ENCODE measurements at regions not wholly inside any gene's neighbourhood (a gene's known extent, or its start where the extent isn't known, plus 50 kb on each side); places are given as distances from the start of the nearest gene placed in this dataset.

- in situ Hi-C loops (cut with HindIII; ENCODE audit: low sequenced_read_pairs): no loop called here
- no peak for DNase-seq (ENCODE audit: low spot score)
Observed at GRCh38 chr11:42237701-42238235, 778.3 kb upstream of the LRRC4C start.

- in situ Hi-C loops (cut with HindIII; ENCODE audit: low sequenced_read_pairs): no loop called here
- DNase-seq (ENCODE audit: low spot score): no peak
Observed at GRCh38 chr11:42239188-42239587, 779.7 kb upstream of the LRRC4C start.

GRCh38 chr11:42243385-42243784, 783.9 kb upstream of the LRRC4C start:
- in situ Hi-C loops (cut with HindIII; ENCODE audit: low sequenced_read_pairs): no loop called here
- no peak for DNase-seq (ENCODE audit: low spot score)

GRCh38 chr11:42244376-42244775, 784.9 kb upstream of the LRRC4C start:
- no peak for DNase-seq (ENCODE audit: low spot score)
- in situ Hi-C loops (cut with HindIII; ENCODE audit: low sequenced_read_pairs): no loop called here

GRCh38 chr11:42249401-42249800, 789.9 kb upstream of the LRRC4C start:
- no peak for DNase-seq (ENCODE audit: low spot score)
- in situ Hi-C loops (cut with HindIII; ENCODE audit: low sequenced_read_pairs): no loop called here

- in situ Hi-C loops (cut with HindIII; ENCODE audit: low sequenced_read_pairs): no loop called here
- DNase-seq (ENCODE audit: low spot score): no peak
Observed at GRCh38 chr11:42249956-42250355, 790.5 kb upstream of the LRRC4C start.

GRCh38 chr11:42251984-42252383, 792.5 kb upstream of the LRRC4C start:
- DNase-seq (ENCODE audit: low spot score): no peak
- in situ Hi-C loops (cut with HindIII; ENCODE audit: low sequenced_read_pairs): no loop called here

- in situ Hi-C loops (cut with HindIII; ENCODE audit: low sequenced_read_pairs): no loop called here
- no peak for DNase-seq (ENCODE audit: low spot score)
Observed at GRCh38 chr11:42253156-42253555, 793.7 kb upstream of the LRRC4C start.

GRCh38 chr11:42255906-42256305, 796.5 kb upstream of the LRRC4C start:
- DNase-seq (ENCODE audit: low spot score): no peak
- in situ Hi-C loops (cut with HindIII; ENCODE audit: low sequenced_read_pairs): no loop called here

GRCh38 chr11:42257534-42257933, 798.1 kb upstream of the LRRC4C start:
- in situ Hi-C loops (cut with HindIII; ENCODE audit: low sequenced_read_pairs): no loop called here
- no peak for DNase-seq (ENCODE audit: low spot score)

GRCh38 chr11:42265072-42265471, 805.6 kb upstream of the LRRC4C start:
- in situ Hi-C loops (cut with HindIII; ENCODE audit: low sequenced_read_pairs): no loop called here
- no peak for DNase-seq (ENCODE audit: low spot score)

- in situ Hi-C loops (cut with HindIII; ENCODE audit: low sequenced_read_pairs): no loop called here
- DNase-seq (ENCODE audit: low spot score): no peak
Observed at GRCh38 chr11:42271306-42271705, 811.9 kb upstream of the LRRC4C start.

- in situ Hi-C loops (cut with HindIII; ENCODE audit: low sequenced_read_pairs): no loop called here
- DNase-seq (ENCODE audit: low spot score): no peak
Observed at GRCh38 chr11:42273977-42274376, 814.5 kb upstream of the LRRC4C start.

GRCh38 chr11:42296910-42297309, 837.5 kb upstream of the LRRC4C start:
- in situ Hi-C loops (cut with HindIII; ENCODE audit: low sequenced_read_pairs): no loop called here

GRCh38 chr11:42299780-42300179, 840.3 kb upstream of the LRRC4C start:
- in situ Hi-C loops (cut with HindIII; ENCODE audit: low sequenced_read_pairs): no loop called here
- DNase-seq (ENCODE audit: low spot score): no peak

More at GRCh38 chr11:42296910-42297309, 837.5 kb upstream of the LRRC4C start:
- DNase-seq (ENCODE audit: low spot score): no peak

GRCh38 chr11:42301777-42302176, 842.3 kb upstream of the LRRC4C start:
- in situ Hi-C loops (cut with HindIII; ENCODE audit: low sequenced_read_pairs): no loop called here
- DNase-seq (ENCODE audit: low spot score): no peak

- no peak for DNase-seq (ENCODE audit: low spot score)
- in situ Hi-C loops (cut with HindIII; ENCODE audit: low sequenced_read_pairs): no loop called here
Observed at GRCh38 chr11:42311514-42311913, 852.1 kb upstream of the LRRC4C start.

- no peak for DNase-seq (ENCODE audit: low spot score)
- in situ Hi-C loops (cut with HindIII; ENCODE audit: low sequenced_read_pairs): no loop called here
Observed at GRCh38 chr11:42311944-42312343, 852.5 kb upstream of the LRRC4C start.

GRCh38 chr11:42315267-42315666, 855.8 kb upstream of the LRRC4C start:
- no peak for DNase-seq (ENCODE audit: low spot score)
- in situ Hi-C loops (cut with HindIII; ENCODE audit: low sequenced_read_pairs): no loop called here

- no peak for DNase-seq (ENCODE audit: low spot score)
- in situ Hi-C loops (cut with HindIII; ENCODE audit: low sequenced_read_pairs): no loop called here
Observed at GRCh38 chr11:42315846-42316245, 856.4 kb upstream of the LRRC4C start.

GRCh38 chr11:42319921-42320320, 860.5 kb upstream of the LRRC4C start:
- DNase-seq (ENCODE audit: low spot score): no peak
- in situ Hi-C loops (cut with HindIII; ENCODE audit: low sequenced_read_pairs): no loop called here
